WI38 (cell line): ENCODE measurements at regions not wholly inside any gene's neighbourhood (a gene's known extent, or its start where the extent isn't known, plus 50 kb on each side); places are given as distances from the start of the nearest gene placed in this dataset.
"Not testable (repeated sequence)": the region's sequence is repeated elsewhere in the genome, so short reads cannot be mapped to it uniquely, and the experiment has no call there.

Source experiments
- H3K4me3 ChIP-seq: 2 replicates; pipeline ENCODE4 v1.5.1; 2011; ENCODE audit warnings: low read depth, mild to moderate bottlenecking, control low read depth, low read length
- TF ChIP-seq, protein P1 (sequence below): IDR thresholded peaks from 2 replicates; pipeline ENCODE4 v1.5.1; 2012; ENCODE audit warnings: low read depth, mild to moderate bottlenecking, control low read depth, low read length

GRCh38 chr1:121515235-121515634 lies 330.5 kb downstream of the SRGAP2C start:
- no peak overlapping the region for H3K4me3 ChIP-seq
- TF ChIP-seq, protein P1, sequence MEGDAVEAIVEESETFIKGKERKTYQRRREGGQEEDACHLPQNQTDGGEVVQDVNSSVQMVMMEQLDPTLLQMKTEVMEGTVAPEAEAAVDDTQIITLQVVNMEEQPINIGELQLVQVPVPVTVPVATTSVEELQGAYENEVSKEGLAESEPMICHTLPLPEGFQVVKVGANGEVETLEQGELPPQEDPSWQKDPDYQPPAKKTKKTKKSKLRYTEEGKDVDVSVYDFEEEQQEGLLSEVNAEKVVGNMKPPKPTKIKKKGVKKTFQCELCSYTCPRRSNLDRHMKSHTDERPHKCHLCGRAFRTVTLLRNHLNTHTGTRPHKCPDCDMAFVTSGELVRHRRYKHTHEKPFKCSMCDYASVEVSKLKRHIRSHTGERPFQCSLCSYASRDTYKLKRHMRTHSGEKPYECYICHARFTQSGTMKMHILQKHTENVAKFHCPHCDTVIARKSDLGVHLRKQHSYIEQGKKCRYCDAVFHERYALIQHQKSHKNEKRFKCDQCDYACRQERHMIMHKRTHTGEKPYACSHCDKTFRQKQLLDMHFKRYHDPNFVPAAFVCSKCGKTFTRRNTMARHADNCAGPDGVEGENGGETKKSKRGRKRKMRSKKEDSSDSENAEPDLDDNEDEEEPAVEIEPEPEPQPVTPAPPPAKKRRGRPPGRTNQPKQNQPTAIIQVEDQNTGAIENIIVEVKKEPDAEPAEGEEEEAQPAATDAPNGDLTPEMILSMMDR: no peak

- TF ChIP-seq, protein P1: no peak
- H3K4me3 ChIP-seq: no peak overlapping the region
Observed at GRCh38 chr1:121516234-121516967, 331.6 kb downstream of the SRGAP2C start.

GRCh38 chr1:121517586-121518230 lies 332.9 kb downstream of the SRGAP2C start:
- H3K4me3 ChIP-seq: no peak overlapping the region

DNA sequence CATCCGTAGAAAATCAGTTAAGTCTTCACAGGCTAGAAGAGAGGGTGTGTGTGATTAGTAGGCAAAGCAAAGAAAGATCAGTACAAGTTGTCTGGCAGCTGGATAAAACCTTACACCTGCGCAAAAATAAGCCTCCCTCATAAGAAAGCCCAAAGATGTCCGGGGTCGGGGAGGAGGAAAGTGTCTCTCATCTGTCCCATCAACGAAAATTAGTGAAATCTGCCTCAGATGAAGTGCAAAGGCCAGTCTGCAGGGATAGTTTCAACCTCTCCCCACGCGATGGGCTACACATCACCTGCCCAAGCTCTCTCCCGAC lies 333.9 kb downstream of the SRGAP2C start:
- TF ChIP-seq, protein P1: no peak

More at GRCh38 chr1:121517586-121518230, 332.9 kb downstream of the SRGAP2C start:
- TF ChIP-seq, protein P1: no peak

DNA sequence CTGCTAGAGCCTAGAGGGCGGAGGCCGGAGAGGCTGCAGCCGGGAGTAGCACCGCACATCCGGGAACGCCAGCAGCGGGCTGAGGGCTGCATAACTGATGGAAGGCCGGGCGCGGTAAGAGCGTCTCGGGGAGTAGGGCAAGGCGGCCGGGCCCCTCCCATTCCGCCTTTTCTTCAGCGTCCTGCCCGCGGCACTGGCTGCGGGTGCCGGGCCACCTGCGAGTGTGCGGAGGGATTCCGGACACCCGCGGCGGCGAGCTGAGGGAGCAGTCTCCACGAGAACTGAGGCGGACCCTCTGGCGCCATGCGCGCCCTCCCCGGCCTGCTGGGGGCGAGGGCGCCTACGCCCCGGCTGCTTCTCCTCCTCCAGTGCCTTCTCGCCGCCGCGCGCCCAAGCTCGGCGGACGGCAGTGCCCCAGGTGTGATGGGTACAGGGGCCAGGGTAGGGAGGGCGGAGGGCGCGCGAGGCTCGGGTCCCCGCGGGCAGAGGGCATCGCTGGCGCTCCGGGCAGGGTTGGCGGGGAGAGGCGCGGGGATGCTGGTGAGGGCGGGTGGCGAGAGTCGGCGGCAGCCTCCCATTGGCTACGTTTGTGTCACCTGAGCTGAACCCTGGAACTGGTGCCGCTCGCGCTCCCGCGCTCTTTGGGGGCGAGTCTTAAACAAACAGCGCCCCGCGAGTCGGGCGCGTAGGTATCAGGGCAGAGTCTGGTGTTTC lies 334.4 kb downstream of the SRGAP2C start:
- no peak overlapping the region for H3K4me3 ChIP-seq
- TF ChIP-seq, protein P1: no peak

More for the DNA sequence above, 333.9 kb downstream of the SRGAP2C start:
- H3K4me3 ChIP-seq: no peak overlapping the region

DNA sequence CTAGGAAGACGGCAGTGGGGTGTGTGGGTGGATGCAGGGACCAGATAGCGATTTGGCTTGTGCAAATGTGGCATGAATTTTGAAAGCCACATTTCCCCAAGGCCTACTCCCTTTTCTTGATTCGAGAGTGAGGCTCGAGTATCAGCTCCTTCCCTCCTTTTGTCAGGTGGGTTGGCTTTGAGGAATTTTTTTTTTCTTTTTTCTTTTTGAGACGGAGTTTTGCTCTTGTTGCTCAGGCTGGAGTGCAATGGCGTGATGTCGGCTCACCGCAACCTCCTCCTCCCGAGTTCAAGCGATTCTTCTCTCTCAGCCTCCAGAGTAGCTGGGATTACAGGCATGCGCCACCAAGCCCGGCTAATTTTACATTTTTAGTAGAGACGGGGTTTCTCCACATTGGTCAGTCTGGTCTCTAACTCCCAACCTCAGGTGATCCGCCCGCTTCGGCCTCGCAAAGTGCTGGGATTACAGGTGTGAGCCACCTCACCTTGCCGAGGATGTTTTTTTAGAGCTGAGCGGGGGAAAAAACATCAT lies 335.0 kb downstream of the SRGAP2C start:
- H3K4me3 ChIP-seq: not testable (repeated sequence)

DNA sequence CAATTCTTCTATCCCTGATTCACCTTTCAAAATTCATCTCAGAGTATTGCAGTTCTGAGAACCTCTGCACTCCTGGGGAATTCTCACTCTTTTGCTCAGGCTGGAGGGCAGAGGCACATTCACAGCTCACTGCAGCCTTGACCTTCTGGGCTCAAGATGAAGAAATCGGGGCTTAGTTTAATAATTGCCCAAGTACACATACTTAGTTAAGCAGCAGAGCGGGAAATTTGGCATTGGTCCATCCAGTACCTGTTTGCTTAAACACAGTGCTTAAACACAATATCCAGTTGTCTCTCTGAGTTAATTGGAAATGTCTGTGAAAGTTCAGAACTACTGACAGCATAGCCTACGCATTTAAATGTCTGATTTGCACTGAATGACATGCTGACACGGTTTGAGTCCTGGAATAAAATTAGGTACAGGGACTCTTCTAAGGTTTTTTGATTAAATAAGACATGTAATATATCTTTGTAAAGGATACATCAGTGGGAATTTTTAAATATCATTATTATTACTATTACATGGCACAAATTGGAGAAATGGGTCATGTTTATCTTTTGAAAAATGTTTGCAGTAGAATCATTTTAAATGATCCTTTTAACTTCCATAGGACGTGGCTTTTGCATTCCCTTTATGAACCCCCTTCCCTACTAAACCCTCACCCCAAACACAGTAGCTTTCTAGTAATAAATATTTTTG lies 337.4 kb downstream of the SRGAP2C start:
- TF ChIP-seq, protein P1: no peak
- H3K4me3 ChIP-seq: no peak overlapping the region

DNA sequence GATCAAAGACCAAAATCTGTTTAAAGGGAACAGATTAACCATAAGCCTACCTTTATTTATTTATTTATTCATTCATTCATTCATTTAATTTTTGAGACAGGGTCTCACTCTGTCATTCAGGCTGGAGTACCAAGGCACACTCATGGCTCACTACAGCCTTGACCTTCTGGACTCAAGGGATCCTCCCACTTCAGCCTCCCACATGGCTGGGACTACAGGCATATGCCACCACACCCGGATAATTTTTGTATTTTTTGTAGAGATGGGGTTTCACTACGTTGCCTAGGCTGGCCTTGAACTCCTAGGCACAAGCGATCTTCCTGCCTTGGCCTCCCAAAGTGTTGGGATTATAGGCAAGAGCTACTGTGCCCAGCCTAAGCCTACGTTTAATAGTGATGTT lies 338.3 kb downstream of the SRGAP2C start:
- H3K4me3 ChIP-seq: not testable (repeated sequence)
